ENCODE measurements at regions not wholly inside any gene's neighbourhood (a gene's known extent, or its start where the extent isn't known, plus 50 kb on each side); places are given as distances from the start of the nearest gene placed in this dataset.

DNA sequence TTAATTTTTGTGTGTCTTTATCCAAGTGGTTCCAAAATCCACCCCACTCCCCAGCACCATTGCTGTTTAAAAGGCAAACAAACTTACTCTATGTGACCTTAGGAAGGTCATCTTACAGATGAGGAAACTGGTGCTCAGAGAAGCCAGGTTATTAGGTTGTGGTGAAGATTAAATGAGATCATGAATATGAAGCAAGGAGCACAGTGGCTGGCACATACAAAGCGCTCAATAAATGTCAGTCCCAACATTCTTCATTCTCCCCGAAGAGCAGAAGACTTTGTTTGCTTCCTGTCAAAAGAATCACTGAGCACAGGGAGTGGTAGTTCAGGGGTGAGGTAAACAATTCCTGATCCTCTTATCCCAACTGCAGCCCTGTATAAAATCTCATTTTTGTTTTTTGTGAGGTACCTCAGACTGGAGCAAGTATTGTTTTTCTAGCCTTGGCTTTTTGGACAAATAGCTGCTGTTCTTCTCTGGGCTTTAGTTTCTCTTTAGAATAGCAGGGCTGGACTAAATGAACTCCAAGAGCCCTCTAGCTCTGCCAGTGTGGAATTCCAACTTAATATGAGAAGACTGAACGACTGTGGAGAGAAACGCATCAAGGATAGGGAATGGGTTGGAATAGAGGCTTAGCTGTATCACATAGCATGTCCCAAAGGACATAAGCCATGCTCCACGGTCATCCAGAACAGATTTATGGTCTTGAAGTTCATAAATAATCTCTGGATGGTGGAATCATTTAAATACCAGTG is 455.3 kb upstream of the USP24 start:
- H3K27ac ChIP-seq = peak overlapping the region; percentile 15 to 71 (median 57)
- intact Hi-C loops (cut with DNase I) = no loop called here
- WGBS, 2 donors = 50 to 52% methylated on average over 5 of the region's 5 CpGs
- DNase-seq = no peak
- H3K4me3 ChIP-seq = no peak overlapping the region
- no peaks in the 10 kb centered on the region for H3K27me3 ChIP-seq
- no peaks in the 10 kb centered on the region for H3K4me1 ChIP-seq
- H3K36me3 ChIP-seq = no peaks in the 10 kb centered on the region
- no peaks in the 10 kb centered on the region for H3K9me3 ChIP-seq
- TF ChIP-seq, protein P1, sequence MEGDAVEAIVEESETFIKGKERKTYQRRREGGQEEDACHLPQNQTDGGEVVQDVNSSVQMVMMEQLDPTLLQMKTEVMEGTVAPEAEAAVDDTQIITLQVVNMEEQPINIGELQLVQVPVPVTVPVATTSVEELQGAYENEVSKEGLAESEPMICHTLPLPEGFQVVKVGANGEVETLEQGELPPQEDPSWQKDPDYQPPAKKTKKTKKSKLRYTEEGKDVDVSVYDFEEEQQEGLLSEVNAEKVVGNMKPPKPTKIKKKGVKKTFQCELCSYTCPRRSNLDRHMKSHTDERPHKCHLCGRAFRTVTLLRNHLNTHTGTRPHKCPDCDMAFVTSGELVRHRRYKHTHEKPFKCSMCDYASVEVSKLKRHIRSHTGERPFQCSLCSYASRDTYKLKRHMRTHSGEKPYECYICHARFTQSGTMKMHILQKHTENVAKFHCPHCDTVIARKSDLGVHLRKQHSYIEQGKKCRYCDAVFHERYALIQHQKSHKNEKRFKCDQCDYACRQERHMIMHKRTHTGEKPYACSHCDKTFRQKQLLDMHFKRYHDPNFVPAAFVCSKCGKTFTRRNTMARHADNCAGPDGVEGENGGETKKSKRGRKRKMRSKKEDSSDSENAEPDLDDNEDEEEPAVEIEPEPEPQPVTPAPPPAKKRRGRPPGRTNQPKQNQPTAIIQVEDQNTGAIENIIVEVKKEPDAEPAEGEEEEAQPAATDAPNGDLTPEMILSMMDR (IDR thresholded peaks at IDR 0.05) = no peak
- TF ChIP-seq POLR2A (IDR thresholded peaks at IDR 0.05) = no peak

DNA sequence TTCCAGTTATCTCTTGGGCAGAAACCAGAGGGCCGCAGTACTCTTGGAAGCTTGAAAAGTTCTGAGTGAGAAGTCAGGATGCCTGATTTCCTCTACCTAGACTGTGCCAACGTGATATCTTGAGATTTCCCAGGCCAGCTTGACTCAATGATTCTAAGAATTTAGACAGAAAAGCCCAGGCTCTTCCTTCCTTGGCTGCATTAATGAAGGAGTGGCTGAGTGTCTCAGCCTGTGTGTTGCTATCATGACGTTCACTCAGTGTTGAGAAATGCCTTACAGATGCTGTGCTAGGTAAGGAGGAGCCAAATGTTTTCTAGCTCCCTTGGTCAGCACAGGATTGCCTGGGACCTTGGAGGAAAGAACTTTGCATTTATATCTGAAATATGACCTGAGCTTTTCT is 454.1 kb upstream of the USP24 start:
- H3K27ac ChIP-seq = peak overlapping the region in 3 of 4 donors; percentile 50 to 71 (median 64)
- H3K4me3 ChIP-seq = no peak overlapping the region

DNA sequence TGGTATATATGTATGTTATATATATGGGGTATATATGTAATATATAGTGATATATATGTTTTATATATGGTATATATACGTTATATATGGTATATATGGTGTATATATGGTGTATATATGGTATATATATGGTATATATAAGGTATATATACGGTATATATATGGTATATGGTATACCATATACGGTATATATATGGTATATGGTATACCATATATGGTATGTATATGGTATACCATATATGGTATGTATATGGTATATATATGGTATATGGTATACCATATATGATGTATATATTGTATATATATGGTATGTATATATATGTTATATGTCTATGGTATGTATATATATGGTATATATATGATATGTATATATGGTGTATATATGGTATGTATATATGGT is 447.7 kb upstream of the USP24 start:
- intact Hi-C loops (cut with DNase I) = no loop called here
- TF ChIP-seq, protein P1 (IDR thresholded peaks at IDR 0.05) = no peak
- TF ChIP-seq POLR2A (IDR thresholded peaks at IDR 0.05) = no peak

More for the DNA sequence above, 454.1 kb upstream of the USP24 start:
- no peaks in the 10 kb centered on the region for H3K4me1 ChIP-seq
- no peaks in the 10 kb centered on the region for H3K36me3 ChIP-seq
- intact Hi-C loops (cut with DNase I) = no loop called here
- no peak for DNase-seq
- WGBS, 2 donors = 44 to 47% methylated on average over 3 of the region's 3 CpGs
- H3K27me3 ChIP-seq = no peaks in the 10 kb centered on the region
- TF ChIP-seq, protein P1 (IDR thresholded peaks at IDR 0.05) = no peak
- no peak for TF ChIP-seq POLR2A (IDR thresholded peaks at IDR 0.05)
- no peaks in the 10 kb centered on the region for H3K9me3 ChIP-seq

DNA sequence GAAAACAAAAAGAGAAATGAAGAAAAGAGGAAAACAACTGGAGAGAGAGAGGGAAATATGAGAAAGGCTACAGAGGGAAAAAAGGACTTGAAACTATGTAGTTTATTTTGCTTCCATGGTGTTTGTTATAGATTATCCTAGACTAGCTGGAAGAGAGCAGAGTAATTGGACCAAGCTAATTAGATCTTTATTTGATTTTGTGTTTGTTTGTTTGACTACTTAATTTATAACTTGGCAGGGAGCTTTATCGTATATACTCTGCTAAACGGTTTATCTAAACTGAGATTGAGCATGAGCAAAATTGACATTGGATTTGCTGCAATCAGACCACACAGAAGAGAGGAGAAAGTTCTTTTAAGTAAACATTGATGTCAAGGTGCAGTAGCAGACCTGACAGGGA is 443.8 kb upstream of the USP24 start:
- no peak overlapping the region for H3K4me3 ChIP-seq
- H3K27ac ChIP-seq = no peak overlapping the region
- H3K36me3 ChIP-seq = no peaks in the 10 kb centered on the region
- DNase-seq = no peak
- intact Hi-C loops (cut with DNase I) = no loop called here
- 49 to 81% methylated on average over 2 of the region's 2 CpGs for WGBS, 2 donors
- H3K27me3 ChIP-seq = no peaks in the 10 kb centered on the region
- no peaks in the 10 kb centered on the region for H3K4me1 ChIP-seq
- TF ChIP-seq POLR2A (IDR thresholded peaks at IDR 0.05) = no peak
- TF ChIP-seq, protein P1 (IDR thresholded peaks at IDR 0.05) = no peak
- no peaks in the 10 kb centered on the region for H3K9me3 ChIP-seq

More for the DNA sequence above, 447.7 kb upstream of the USP24 start:
- WGBS, 2 donors = 79 to 80% methylated on average over 3 of the region's 3 CpGs
- H3K27me3 ChIP-seq = no peaks in the 10 kb centered on the region
- H3K36me3 ChIP-seq = no peaks in the 10 kb centered on the region
- no peak for DNase-seq
- no peak overlapping the region for H3K27ac ChIP-seq
- no peaks in the 10 kb centered on the region for H3K4me1 ChIP-seq
- H3K4me3 ChIP-seq = no peak overlapping the region
- no peaks in the 10 kb centered on the region for H3K9me3 ChIP-seq

DNA sequence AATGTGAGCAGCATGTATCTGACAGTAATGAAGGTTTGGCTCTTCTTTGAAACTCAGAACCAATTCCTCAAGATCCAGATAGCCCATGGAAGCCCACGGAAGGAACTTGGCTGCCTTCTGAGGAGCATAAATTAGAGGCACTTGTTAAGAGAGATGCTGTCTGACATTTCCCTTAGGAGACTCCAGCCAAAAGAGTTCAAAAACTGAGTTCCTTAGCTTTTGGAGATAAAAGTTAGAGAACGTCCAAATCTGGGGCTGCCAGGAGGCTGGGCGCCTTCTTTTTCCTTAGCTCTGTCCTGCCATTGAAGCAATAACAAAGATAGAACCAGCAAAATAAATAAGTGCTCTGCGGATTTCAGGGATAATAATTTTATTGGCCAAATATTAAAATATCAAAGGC is 439.6 kb upstream of the USP24 start:
- Histone ChIP-seq H3K27me3 (no peaks in the 10 kb centered on the region), H3K36me3 (no peaks in the 10 kb centered on the region), H3K4me1 (no peaks in the 10 kb centered on the region), H3K4me3 (no peak overlapping the region), H3K9me3 (no peaks in the 10 kb centered on the region), H3K27ac (no peak overlapping the region)
- DNase-seq = no peak
- intact Hi-C loops (cut with DNase I) = no loop called here
- TF ChIP-seq, protein P1 (IDR thresholded peaks at IDR 0.05) = no peak
- no peak for TF ChIP-seq POLR2A (IDR thresholded peaks at IDR 0.05)
- WGBS, 2 donors = 68 to 69% methylated on average over 4 of the region's 4 CpGs
